ENCODE measurements at regions not wholly inside any gene's neighbourhood (a gene's known extent, or its start where the extent isn't known, plus 50 kb on each side); places are given as distances from the start of the nearest gene placed in this dataset.
"Not testable (repeated sequence)": the region's sequence is repeated elsewhere in the genome, so short reads cannot be mapped to it uniquely, and the experiment has no call there.

GRCh38 chr3:177452831-177453450 is 255.7 kb upstream of the TBL1XR1 start:
- no peak for DNase-seq (ENCODE audit: low read depth in 2 of 2)

- no peak for DNase-seq (ENCODE audit: low read depth in 2 of 2)
These were observed 256.2 kb upstream of the TBL1XR1 start for GRCh38 chr3:177453451-177453844.

DNA sequence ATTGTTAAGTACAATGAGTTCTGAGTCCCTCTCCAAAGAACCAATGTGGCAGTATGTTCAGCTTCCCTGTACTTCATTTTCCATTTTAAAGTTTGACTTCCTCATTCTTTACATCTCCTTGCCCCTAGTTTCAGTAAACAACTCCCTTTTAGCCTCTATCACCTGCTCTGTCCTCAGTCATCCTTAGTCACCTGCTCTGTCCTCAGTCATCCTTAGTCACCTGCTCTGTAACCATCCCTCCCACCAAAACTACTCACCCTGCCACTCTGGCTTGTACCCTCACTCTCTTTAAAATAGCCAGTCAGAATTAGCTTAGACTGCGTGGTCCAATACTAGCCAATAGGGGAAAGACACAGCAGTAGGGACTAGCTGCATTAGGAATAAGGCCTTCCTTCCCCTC is 259.9 kb upstream of the TBL1XR1 start:
- not testable (repeated sequence) for DNase-seq (ENCODE audit: low read depth in 2 of 2)

DNA sequence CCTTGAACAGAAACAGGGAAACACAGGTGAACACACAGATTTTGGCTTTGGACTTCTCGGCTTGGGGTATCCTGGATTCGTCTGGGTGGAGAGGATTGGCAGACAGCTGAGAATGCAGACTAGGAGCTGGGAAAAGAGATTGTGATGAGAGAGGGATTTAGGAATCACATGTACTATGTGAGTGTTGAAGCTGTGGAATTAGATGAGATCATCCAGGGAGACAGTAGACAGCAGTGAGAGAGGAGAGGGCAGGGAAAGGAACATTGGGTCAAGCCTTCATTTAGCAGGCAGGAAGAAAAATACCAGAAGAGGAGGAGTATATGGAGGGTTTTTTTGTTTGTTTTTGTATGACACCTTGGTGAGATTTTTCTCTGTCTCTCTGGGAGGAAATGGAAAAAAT is 262.1 kb upstream of the TBL1XR1 start:
- DNase-seq (ENCODE audit: low read depth in 2 of 2) = no peak

DNA sequence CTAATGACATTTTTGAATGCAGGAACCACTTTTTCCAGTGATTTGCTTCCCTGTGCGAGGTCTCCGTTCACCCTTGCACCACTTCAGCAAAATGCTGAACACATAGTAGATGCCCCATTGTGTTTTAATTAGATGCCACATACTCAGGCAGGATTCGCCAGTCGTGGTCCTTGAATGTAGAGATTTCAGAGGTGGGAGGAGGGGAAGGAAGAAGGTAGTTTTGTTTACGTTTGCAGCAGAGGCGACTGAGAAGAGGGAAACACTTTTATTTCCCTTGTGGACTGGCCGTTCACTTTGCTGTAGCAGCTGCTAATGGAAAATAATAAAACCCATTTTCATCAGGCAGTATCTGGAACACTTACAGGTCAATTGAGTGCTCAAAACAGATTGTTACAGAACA is 262.8 kb upstream of the TBL1XR1 start:
- no peak for DNase-seq (ENCODE audit: low read depth in 2 of 2)

DNA sequence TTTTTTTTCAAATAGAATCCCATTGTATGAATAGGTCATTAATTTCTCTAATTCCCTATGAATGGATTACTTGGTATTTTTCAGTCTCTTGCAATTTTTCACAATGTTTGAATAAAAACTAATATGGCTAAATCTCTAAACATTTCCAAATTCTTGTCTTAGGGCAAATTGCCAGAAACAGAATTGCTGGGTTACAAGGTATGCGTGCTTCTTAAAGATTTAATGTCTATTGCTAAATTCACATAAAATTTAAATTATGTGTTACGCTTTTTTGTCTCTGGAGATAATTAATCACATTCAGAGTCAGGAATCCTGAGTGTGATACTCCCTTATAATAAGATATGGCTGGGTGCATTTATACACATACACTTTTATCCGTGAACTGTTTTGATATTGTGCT is 264.5 kb upstream of the TBL1XR1 start:
- DNase-seq (ENCODE audit: low read depth in 2 of 2) = no peak

- not testable (repeated sequence) for DNase-seq (ENCODE audit: low read depth in 2 of 2)
These were observed 266.1 kb upstream of the TBL1XR1 start for GRCh38 chr3:177463341-177463740.

DNA sequence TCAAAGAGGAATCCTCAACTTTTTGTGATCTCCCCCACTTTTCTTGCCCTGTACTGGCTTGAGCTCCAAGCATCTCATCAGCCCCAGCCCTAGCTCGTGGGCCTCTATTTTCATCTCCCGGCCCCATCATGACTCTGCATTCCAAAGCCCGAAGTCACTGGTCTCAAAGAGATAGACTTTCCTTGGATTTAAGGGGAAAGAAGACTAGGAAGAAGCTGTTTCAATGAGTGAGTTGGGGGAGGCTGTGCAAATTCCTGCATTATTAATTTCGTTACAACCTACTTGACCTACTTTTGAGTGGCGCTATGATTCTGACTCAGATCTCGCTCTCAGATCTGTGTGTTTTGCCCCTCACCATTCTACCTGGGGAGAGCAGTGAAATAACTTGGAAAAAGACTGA is 266.6 kb upstream of the TBL1XR1 start:
- no peak for DNase-seq (ENCODE audit: low read depth in 2 of 2)

- DNase-seq (ENCODE audit: low read depth in 2 of 2) = no peak
These were observed 267.3 kb upstream of the TBL1XR1 start for GRCh38 chr3:177464392-177465256.

DNA sequence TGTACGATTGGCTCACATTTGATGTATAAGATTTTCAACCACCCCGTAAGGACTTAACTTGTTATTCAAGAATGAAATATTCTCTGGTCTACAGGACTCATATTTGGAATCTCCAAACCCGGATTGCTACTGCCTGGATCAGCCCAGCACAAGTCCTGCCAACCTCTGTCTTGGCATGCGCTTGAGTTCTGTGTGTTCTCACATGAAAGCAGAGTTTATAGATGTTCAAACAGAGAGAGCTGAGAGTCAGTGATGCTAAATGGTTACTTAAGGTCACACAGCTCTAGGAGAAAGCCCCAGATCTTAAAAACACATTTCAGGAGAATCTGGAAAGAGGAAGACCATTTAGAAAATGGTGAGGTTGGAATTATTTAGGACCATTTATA is 268.0 kb upstream of the TBL1XR1 start:
- no peak for DNase-seq (ENCODE audit: low read depth in 2 of 2)

- no peak for DNase-seq (ENCODE audit: low read depth in 2 of 2)
These were observed 268.8 kb upstream of the TBL1XR1 start for GRCh38 chr3:177466074-177466473.

- DNase-seq (ENCODE audit: low read depth in 2 of 2) = not testable (repeated sequence)
These were observed 269.3 kb upstream of the TBL1XR1 start for GRCh38 chr3:177466622-177467021.

GRCh38 chr3:177467247-177467985 is 270.1 kb upstream of the TBL1XR1 start:
- DNase-seq (ENCODE audit: low read depth in 2 of 2) = no peak

- no peak for DNase-seq (ENCODE audit: low read depth in 2 of 2)
These were observed 271.0 kb upstream of the TBL1XR1 start for GRCh38 chr3:177468331-177468730.

DNA sequence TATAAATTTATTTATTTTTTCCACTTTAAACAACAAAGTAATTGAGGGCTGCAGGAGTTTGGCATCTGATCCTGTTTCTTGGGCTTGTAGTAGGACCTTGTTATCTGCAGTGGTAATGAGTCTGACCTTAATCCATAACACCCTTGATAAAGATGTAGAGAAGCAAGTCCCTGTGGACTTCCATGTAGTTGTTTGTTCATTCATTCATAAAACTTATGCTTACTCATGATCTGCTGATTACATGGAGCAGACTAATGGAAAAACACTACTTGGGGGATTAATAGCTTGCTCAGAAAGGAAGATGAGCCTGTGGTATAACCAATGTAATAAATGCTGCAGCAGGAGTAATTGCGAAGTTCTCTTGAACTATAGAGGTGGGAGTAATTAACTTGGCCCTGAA is 271.5 kb upstream of the TBL1XR1 start:
- no peak for DNase-seq (ENCODE audit: low read depth in 2 of 2)

DNA sequence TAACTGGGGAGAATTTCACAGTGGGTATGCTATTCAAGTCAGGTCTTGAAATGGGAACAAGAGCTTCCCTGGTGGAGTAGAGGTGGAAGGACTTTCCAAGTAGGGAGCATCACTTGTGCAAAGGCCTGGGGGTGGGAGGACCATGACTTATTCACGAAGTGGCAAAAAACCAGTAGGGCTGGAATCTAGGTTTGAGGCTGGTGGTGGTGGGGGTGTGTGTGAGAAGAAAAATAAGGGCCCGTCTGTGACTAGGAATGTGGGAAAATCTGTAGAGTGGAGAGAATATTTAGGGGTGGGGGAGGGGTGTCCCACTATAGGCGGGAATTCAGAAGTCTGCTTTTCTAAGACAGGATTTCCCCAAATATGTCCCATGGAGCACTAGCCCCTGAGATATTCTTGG is 271.9 kb upstream of the TBL1XR1 start:
- DNase-seq (ENCODE audit: low read depth in 2 of 2) = no peak

- no peak for DNase-seq (ENCODE audit: low read depth in 2 of 2)
These were observed 273.1 kb upstream of the TBL1XR1 start for GRCh38 chr3:177470197-177470941.

GRCh38 chr3:177471733-177472480 is 274.6 kb upstream of the TBL1XR1 start:
- no peak for DNase-seq (ENCODE audit: low read depth in 2 of 2)

DNA sequence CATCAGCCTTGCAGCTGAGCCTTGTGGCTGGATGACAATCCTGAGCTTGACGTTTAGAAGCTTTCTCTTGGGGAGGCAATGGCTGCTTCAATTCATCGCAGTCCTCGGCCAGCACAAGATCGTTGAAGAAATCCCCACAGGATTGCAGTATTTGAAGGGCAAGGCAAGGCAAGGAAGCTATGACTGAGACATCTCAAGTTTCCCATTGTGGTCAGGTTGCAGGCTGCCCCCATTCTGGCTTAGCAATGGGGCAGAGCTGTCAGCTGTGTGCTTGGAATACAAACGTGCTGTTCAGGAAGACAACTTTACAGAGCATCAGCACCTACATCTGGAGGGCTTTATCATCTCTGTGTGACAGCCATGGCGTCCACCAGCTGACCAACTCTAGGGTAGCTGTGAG is 275.9 kb upstream of the TBL1XR1 start:
- DNase-seq (ENCODE audit: low read depth in 2 of 2) = no peak

DNA sequence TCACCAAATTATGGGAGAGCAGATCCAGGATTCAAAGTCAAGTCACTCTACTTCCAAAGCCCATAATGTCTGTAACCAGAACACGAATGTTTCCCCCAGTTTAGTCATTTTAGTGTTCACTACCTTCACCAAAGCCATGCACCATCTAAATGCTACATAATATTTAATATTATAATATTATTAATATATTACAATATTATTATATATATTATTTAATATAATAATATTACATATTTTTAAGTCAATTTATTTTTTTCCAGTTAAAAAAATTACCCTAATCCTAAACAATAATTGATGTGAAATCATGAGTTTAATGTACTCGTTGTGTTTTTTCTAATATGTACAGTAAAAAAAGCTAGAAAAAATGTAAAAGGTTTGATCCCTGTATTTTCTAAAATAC is 276.6 kb upstream of the TBL1XR1 start:
- no peak for DNase-seq (ENCODE audit: low read depth in 2 of 2)

GRCh38 chr3:177474652-177475355 is 277.5 kb upstream of the TBL1XR1 start:
- no peak for DNase-seq (ENCODE audit: low read depth in 2 of 2)

Data from stimulated activated CD4-positive, alpha-beta T cell treated with anti-CD3 and anti-CD28 coated beads, Interleukin-12 subunit alpha, Interleukin-12 subunit beta, amount 100 ng/mL, for 24 hours (primary cell).